ENCODE measurements at regions not wholly inside any gene's neighbourhood (a gene's known extent, or its start where the extent isn't known, plus 50 kb on each side); places are given as distances from the start of the nearest gene placed in this dataset.

- intact Hi-C loops (cut with micrococcal nuclease): loop anchor here (1.0 kb wide), 1 partner anchor 95 kb away; no protein-coding TSS in a partner anchor
Observed at GRCh38 chr2:3959372-3959771, 256.0 kb downstream of the DCDC2C start.

DNA sequence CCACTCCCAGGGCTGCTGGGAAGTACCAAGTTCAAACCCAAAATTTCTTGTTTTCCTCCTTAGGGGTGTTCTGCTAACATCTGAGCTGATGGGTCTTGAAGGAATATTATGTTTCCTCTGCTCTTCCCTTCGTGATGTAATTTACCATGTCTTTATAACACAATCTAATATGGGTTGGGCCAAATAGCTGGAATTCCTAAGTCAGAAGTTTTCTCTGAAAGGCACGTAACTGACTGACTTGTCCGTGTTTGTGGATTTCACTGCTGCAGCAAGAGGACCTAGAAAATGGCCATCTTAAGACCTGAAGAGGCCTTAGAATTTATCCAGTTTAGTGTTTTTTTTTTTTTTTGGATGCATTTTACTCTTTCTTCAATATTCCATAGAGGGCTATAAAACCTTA is 256.7 kb downstream of the DCDC2C start:
- intact Hi-C loops (cut with micrococcal nuclease): loop anchor here (5.0 kb wide), 1 partner anchor 1957 kb away; no protein-coding TSS in a partner anchor

GRCh38 chr2:3962719-3963118 is 259.3 kb downstream of the DCDC2C start:
- intact Hi-C loops (cut with micrococcal nuclease): loop anchor here (5.0 kb wide), 1 partner anchor 1955 kb away; no protein-coding TSS in a partner anchor

- intact Hi-C loops (cut with micrococcal nuclease): no loop called here
Observed at GRCh38 chr2:3965211-3965610, 261.8 kb downstream of the DCDC2C start.

DNA sequence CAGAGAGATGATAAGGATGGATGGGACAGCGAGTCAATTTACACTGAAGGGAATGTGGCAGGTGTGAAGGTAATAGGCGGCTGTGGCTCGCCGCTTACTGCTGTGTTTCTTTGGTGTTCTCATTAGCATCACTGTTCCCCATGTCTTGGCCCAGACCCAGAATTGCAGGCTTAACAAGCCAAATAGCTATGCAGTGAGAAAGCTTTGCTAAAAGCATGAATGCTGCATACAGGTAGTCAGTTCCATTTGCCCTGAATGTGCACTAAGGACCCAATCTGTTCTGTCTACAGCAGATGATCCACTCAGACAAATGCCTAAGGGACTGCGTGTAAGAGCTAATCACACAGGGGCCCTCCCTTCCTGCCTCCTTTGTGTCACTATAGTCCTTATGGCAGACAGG is 262.6 kb downstream of the DCDC2C start:
- intact Hi-C loops (cut with micrococcal nuclease): no loop called here

GRCh38 chr2:3966470-3966869 is 263.1 kb downstream of the DCDC2C start:
- intact Hi-C loops (cut with micrococcal nuclease): no loop called here

GRCh38 chr2:3968736-3969135 is 265.4 kb downstream of the DCDC2C start:
- intact Hi-C loops (cut with micrococcal nuclease): no loop called here

GRCh38 chr2:3970791-3971651 is 267.6 kb downstream of the DCDC2C start:
- intact Hi-C loops (cut with micrococcal nuclease): no loop called here

DNA sequence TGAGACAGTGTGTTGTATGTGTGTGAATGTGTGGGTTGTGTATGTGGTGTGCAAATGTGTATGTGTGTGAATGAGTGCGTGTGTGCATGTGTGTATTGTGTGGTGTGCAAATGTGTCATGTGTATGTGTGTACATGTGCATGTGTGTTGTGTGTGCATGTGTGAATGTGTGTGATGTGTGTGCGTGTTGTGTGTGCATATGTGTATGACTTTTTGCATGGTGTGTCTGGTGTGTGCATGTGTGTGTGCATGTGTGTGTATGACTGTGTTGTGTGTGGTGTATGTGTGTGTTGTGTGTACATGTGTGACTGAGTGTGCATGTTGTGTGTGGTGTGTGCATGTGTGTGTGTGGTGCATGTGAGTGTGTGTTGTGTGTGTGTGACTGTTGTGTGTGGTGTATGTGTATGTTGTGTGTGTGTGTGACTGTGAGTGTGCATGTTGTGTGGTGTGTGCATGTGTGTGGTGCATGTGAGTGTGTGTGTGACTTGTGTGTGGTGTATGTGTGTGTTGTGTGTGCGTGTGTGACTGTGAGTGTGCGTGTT is 268.3 kb downstream of the DCDC2C start:
- intact Hi-C loops (cut with micrococcal nuclease): no loop called here

DNA sequence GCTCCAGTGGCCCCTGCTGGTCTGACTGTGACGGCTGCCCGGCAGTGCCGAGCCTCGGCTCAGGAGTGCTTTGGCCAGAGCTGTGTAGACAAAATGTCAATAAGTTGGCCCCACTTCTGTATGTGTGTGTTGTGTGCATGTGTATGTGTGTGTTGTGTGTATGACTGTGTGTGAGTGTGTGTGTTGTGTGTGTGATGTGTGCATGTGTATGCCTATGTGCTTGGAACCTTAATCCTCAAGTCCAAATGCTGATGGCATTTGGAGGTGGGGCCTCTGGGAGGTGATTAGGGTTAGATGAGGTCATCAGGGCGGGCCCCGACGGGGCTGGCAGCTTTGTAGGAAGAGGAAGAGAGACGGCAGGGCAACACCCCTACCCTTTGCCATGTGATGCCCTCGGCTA is 269.0 kb downstream of the DCDC2C start:
- intact Hi-C loops (cut with micrococcal nuclease): no loop called here

GRCh38 chr2:3974765-3975164 is 271.4 kb downstream of the DCDC2C start:
- intact Hi-C loops (cut with micrococcal nuclease): loop anchor here (5.0 kb wide), 1 partner anchor 1777 kb away; no protein-coding TSS in a partner anchor

- intact Hi-C loops (cut with micrococcal nuclease): no loop called here
Observed at GRCh38 chr2:3981446-3981987, 278.1 kb downstream of the DCDC2C start.

- intact Hi-C loops (cut with micrococcal nuclease): no loop called here
Observed at GRCh38 chr2:3982160-3982559, 278.8 kb downstream of the DCDC2C start.

DNA sequence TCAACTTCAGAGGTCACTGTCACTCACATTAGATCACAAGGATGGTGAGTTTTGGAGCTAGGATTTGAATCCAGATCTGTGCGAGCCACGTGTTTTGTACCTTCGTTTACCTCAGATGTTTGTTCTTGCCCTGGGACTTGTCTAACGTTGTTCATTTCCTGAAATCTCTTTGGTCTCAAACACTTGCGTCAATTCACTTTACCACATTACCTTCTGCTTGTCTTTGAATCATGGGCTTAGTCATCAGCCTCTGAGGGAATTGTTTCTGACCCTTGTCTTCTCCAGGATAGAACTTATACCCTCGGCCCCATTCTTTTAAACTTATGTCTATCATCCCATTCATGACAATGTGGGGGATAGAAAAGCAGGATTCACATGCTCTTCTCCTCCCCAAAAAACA is 282.7 kb downstream of the DCDC2C start:
- intact Hi-C loops (cut with micrococcal nuclease): no loop called here

DNA sequence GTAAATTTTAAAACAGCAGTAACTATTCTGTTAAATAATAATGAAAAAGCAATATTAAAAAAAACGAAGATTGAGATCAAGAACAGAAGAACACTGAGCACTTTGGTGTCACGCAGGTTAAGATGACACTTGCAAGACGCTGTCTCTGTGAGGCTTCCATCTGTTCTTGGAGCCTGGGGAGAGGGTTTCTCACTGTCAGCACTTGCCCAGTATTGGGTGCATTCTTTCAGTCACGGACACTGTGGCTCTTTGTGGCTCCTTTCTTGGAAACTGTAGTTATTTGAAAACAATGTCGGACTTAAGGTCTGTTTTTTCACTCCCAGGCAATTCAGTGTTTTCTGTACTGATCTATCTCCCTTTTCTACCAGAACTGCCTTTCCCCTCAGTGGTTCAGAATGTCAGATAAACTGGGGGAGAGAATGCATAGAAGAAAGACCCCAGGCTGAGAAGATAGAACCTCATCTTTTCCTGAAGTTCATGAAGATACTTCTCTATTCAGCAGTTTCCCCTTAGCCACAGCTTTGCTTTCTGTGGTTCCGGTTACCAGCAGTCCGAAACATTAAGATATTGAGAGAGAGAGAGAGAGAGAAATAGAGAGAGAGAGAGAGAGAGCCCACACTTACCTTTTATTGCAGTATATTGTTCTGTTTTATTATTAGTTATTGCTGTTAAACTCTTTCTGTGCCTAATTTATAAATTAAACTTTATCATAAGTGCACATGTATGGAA is 283.3 kb downstream of the DCDC2C start:
- intact Hi-C loops (cut with micrococcal nuclease): no loop called here

DNA sequence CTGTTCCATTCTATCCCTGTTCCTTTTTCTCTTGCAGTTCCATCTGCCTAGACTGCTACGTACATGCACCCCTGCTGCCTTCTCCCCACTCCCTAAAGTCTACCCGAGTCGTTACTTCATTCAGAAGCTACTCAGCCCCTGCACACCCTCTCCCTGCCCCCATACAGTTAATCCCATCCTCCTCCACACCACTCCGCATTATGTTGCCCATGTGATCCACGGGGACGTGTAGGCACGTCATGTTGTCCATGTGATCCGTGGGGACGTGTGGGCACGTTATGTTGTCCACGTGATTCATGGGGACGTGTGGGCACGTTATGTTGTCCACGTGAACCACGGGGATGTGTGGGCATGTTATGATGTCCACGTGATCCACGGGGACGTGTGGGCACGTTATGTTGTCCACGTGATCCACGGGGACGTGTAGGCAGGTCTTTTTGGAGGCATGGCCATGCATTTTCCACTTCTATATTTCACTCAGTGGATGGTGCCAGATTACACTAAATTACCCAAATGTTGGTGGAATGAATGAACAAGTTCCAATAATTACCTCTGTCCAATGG is 299.5 kb downstream of the DCDC2C start:
- intact Hi-C loops (cut with micrococcal nuclease): no loop called here

- intact Hi-C loops (cut with micrococcal nuclease): no loop called here
Observed at GRCh38 chr2:4012197-4012596, 308.8 kb downstream of the DCDC2C start.

DNA sequence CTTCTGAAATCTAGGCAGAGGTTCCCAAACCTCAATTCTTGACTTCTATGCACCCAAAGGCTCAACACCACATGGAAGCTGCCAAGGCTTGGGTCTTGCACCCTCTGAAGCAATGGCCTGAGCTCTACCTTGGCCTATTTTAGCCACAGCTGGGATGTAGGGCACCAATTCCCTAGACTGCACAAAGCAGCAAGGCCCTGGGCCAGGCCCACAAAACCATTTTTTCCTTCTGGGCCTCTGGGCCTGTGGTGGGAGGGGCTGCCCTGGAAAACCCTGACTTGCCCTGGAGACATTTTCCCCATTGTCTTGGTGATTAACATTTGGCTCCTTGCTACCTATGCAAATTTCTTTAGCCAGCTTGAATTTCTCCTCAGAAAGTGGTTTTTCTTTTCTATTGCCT is 315.2 kb downstream of the DCDC2C start:
- intact Hi-C loops (cut with micrococcal nuclease): no loop called here

- intact Hi-C loops (cut with micrococcal nuclease): no loop called here
Observed at GRCh38 chr2:4020153-4020552, 316.8 kb downstream of the DCDC2C start.

DNA sequence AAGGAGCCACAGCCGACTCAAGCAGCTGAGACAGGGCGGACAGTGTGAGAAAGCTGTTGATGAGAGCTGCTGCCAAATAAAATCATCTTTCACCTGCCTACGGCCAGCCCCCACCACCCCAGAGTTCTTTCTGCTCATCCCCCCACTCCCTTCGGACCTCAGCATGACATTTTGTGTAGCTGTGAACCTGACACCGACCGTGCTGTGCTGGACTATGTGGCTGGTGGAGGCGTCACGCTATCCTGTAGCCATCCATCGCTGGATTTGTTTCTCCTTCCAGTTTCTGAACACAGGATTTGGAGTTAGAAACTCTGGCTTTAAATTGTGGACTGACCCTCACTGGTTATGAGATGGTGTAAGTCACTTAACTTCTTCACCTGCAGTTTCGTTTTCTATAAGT is 317.3 kb downstream of the DCDC2C start:
- intact Hi-C loops (cut with micrococcal nuclease): no loop called here

GRCh38 chr2:4024605-4025004 is 321.2 kb downstream of the DCDC2C start:
- intact Hi-C loops (cut with micrococcal nuclease): no loop called here

- intact Hi-C loops (cut with micrococcal nuclease): no loop called here
Observed at GRCh38 chr2:4029081-4029480, 325.7 kb downstream of the DCDC2C start.

All from T-helper 1 cell treated with Interleukin-12 subunit alpha and Interleukin-12 subunit beta and Interleukin-4 antibody, amounts not matched to agents 30 ng/mL and 1 ng/mL, for 36 hours (primary cell).